IPS-NIHi7 (cell line): ENCODE measurements at regions not wholly inside any gene's neighbourhood (a gene's known extent, or its start where the extent isn't known, plus 50 kb on each side); places are given as distances from the start of the nearest gene placed in this dataset.

Source experiments
- DNase-seq: peaks from one replicate; pipeline ENCODE4 v3.0.0; 2012; ENCODE audit warnings: mixed read lengths; ENCODE audit errors: extremely low spot score

DNA sequence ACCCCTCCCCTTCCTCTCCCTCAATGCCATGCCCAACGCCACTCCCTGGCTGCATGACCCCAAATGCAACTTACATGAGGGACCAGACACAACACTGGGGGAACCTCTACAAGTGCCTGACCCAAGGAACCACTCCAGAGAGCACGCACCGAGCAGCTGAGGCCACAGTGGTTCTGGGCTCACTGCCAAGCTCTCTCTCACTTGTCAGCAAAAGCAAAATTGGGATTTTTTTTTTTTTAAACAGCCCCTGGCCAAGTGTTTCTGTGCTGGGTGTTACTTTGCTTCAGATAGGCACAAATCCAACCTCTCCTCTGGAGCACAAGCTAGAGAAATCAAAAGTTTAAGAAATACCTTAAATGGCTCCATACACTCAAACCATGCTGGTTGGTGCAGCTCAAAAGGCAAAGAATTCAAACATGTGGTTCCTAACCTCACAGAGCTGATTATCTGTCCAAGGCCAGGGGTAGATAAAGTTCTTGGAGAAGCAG lies 363.0 kb downstream of the SETD4 start:
- DNase-seq, result no peak

DNA sequence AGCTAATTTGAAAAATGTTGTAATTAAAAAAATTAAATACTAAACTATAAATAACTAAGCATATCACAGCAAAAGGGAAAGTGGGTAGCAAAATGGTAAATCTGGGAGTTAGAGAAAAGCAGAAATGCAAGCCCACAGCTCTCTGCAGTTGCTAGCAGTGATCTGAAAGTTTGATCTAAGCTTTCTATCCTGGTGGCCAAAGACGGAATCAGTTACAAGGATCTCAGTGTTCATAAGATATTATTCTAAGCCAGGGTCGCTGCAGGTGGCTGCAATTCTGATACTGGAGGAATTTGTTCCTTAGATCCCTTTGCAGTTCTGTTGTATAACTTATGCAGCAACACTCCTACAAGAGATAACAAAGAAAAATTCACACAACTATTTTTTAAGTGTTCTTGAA lies 363.7 kb downstream of the SETD4 start:
- DNase-seq, result no peak

DNA sequence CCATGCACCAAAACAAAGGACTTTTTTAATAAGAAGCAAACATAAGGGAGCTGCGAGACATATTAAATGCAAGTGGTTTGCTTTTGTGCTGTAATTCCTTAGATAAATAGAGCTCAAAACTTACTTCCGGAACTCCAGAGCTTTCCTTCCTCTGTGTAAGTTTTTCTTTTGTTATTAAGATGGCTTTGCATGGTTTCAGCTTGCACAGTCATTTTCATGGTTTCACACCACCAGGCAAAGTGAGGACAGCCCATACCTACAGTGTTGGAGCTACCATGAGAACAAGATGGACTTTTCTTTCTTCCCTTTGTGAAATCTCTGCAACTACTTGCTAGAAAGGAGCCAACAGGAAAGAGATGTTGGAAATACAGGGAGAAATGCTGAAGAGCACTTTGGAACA lies 368.0 kb downstream of the SETD4 start:
- no peak for DNase-seq

DNA sequence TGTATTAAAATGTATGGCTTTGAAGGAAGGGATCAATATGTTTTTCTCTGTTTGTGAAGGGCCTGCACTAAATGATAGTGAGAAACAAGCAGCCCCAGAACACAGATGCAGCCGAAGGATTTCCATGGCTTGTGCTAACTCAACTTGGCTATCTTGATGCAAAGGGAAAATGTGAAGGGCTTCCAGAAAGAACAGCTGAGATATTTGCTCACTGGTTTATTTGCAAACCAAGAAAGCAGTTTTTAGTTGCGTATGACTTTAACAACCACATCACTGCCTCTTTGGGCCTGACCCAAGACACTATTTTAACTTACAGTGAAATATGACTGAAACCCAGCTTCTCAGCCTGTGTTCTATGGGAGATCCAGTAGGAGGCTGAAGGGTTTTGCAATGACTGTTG lies 369.9 kb downstream of the SETD4 start:
- DNase-seq, result no peak

DNA sequence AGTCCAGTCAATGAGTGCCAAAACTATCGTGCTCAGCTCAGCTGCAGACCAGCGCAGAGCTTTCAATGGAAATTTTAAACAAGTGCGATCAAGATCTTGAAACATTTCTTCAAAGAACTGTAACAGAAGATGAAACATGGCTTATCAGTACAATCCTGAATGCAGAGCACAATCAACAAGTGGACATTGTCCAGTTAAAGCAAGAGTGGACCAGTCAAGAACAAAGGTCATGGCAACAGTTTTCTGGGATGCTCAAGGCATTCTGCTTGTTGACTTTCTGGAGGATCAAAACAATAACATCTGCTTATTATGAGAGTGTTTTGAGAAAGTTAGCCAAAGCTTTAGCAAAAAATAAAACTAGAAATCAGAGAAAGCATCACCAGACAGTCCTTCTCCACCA lies 374.2 kb downstream of the SETD4 start:
- DNase-seq, result no peak

DNA sequence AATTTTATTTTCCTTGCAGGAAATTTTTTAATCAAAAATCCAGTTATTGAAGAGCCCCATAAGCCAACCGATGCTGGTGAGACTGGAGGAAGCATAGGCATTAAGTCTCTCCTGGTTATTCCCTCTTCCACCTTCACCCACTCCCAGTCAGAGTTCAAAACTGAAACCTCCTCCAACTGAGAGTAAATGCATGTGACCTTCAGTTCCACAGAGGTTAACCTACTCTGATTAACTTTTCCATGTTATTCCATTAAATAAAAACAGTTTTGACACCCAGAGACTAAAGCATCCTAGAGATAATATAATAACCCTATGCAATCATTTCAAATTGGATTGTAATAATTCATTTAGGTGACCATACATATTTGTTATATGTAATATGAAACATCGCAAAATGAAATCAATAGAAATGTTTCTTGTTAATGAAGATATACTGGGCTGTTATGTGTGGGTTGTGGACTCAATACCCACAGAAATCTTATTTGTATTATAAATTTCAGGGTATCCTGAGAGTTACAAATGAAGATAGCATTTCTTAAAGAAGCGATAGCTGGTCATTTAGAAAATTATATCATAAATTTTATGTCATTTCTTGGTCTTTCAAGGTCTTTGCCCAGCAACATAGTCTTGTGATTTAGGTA lies 376.5 kb downstream of the SETD4 start:
- no peak for DNase-seq

DNA sequence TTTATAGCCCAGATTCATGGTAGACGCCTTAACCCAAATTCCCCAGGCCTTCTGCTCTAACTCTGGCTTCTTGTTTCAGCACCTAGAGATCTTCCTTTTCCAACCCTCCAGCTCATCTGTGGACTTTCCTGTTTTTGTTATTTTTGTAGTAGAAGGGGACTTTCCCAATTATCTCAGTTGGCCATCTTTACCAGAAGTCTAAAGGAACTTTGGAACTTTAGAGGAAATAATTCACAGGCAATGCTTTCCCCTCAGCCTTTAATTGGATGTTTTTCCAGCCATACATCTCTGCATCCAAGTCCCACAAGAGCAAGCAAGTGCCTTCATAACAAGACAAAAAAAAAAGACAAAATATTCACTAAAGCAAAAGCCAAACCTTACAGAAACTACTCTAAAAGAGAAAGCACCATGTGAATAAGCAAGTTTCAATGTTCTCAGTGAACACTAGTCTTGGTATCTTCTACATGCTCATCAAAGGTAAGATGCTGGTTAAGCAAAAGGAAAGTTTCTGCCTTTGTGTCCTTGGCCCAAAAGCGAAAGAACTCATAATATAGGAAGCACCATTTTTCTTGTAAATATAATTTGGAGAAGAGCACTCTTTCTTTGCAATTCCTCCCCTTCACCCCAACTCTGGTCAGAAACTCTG lies 377.3 kb downstream of the SETD4 start:
- DNase-seq, result no peak

DNA sequence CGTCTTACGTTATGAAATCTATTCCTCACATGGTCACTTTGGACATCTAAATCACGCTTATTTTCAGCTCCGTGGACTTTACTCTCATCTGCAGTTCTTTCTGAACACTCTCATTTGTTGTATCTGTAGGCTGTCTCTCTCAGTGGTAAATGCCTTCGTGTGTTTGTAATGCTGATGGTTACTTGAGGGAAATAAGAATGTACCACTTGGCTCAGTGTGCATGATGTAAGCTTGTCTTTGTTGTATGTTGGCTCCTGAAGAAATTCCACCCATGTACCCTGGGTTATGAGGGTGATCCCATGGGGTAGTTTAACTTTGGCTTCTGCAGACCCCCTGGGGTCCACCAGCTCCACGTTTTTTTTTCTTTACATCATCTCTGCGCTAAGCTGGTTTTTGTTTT lies 378.4 kb downstream of the SETD4 start:
- DNase-seq, result no peak

DNA sequence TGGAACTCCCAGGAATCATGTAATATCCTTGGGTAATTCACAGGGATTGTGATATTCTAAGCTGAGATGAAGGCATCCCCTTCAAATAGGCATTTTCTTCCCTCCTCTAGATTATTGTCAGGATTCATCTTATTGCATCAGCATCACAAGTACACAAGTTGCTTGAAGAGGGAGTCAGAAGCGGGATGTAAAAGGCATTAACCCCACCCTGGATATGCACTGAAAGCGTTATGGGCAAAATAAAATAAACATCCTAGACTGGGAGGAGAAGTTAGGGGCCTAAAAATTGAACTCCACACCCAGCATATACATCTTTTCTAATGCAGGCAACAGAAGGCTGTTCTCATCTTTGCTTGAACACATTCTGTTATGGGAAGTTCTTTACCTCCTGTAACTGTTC lies 381.2 kb downstream of the SETD4 start:
- no peak for DNase-seq

DNA sequence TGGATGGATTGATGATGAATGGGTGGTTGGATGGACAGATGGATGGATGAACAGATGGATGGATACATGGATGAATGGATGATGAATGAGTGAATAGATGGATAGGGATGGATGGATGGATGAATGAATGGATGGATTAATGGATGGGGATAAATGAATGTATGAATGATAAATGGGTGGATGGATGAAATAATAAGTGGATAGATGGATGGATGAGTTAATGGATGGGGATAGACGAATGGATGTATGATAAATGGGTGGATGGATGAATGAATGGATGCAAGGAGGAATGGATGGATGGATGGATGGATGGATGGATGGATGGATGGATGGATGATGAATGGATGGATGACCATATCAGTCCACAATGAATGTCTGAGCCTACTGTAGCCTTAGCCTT lies 381.9 kb downstream of the SETD4 start:
- no peak for DNase-seq

DNA sequence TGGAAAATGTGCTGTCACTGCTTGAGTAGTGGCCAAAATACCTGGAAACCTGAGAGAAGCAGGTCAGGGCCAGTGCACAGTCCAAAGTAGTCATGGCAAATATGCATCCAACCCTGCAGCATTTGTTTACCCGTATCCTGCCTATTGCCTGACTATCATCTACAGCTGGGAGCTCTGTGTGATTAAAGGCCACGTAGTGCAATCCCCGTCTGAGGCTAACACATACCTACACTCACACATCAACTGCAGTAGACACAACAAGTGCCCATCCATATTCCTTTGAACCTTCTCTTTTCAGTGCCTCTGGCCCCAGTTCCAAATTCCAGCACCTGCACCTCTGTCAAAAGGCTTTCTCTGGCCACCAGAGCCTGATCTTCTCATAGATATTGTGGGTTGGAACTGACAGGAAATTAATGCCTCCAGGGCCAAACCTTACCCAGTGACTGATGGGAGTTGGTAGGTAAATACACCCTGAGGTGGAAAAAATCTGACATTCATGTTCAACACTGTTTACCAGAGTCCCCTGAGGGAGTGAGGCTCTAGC lies 383.0 kb downstream of the SETD4 start:
- no peak for DNase-seq

DNA sequence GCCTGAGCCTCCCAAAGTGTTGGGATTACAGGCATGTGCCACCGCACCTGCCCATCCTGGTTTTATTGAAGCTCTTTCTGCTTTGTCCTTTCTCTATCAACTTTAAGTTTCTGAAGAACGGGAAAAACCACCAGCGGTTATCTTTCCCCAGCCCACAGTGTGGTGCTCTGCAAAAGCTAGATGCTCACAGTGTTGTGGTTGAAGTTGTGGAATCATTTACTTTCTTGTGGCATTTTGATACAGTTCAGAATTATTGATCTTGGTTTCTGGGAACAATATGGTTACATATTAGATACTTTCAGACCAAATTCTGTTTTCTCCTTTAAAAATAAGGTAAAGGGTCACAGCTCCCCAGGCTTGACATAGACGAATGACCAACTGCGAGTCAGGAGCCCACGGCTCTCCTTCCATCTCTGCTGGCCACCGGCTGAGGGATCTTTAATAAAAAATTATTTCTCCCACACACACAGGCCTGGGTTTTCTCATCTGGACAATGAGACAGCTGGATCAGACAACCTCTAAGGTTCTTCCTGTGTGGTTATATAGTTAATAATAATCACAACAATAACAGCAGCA lies 385.3 kb downstream of the SETD4 start:
- no peak for DNase-seq

DNA sequence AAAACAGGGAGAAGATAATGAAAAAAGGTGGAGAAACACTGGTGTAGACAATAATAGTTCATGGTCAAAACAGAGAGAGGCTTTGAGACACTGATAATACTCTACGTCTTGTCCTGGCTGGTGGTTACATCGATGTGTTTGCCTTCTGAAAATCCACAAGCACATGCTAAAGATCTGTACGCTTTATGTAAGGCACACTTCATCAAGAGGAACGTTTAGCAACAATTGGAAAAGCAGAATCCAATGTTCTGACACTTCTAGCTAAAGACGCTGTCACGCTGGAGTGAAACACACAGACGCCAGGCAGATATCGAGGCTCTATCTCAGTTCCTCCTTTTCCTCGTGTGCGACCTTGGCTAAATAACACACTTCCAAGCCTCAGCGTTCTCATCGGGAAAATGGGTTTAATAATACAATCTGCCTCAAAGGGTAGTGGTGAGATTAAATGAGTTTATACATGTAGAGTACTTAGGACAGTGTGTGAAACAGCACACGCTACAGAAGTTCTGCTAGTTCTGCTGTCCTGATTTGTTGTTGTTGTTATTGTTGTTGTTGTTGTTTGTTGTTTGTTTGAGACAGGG lies 386.1 kb downstream of the SETD4 start:
- no peak for DNase-seq

DNA sequence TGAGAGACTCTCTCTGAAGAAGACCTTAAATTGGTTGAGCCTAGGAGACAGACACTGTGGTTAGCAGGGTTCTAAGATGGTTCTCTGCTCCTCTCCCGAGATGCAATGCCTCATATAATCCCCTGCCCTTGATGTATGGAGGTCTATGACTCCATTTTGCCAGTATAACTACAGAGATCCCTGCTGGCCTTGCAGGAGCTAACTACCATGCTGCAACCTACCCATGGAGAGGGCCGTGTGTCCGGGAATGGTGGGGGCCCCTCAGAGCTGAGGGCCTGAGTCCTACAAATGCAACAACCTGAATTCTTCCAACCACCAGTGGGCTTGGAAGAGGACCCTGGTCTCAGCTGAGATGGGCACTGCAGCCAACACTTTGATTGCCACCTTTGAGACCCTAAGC lies 388.0 kb downstream of the SETD4 start:
- no peak for DNase-seq

DNA sequence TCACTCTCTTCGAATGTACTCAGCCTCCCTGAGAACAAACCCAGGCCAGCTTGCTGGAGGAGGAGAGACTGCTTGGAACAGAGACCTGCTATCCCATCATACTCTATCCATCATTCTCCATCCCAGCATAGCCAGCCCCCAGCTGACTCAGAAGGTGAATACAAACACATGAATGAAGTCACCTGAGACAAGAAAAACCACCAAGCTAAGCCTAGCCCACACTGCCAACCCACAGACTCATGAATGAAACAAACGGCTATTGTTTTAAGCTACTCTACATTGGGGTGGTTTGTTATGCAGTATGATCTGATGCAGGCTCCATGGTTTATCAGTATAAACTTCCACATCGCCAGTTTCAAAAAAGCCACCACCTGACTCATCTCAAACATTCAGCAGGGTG lies 395.6 kb downstream of the SETD4 start:
- DNase-seq, result no peak

DNA sequence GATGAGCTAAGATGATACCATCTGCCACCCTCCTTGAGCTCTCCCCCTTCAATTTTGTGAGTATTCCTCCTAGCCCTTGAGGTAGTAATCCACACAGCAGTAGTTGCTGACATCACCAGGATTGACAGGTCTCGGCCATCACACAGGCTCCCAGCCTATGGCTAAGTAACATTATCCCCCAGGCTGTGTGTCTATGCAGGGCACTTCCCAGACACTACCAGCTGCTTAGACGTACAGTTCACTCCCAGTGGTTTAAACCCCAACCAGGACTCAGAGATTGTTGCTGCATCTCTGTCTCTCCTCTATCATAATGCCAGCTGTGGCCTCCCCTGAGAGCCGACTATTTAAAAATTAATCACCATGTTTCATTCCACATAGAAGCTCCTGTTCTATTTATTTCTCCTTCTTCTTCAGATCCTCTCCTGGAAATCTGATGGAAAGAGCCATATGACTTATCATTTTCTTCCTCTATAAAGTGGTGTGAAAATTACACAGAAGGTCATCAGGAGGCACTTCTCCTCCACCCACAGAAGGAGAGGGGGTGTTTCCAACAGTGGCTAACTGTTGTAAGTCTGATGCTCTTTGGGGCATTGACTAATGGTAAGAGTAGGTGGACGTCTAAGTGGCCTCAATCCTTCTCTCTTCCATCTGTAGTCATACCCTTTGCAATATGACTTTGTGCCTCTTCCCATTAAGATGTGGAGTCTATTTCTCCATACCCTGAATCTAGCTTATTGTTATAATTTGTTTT lies 396.3 kb downstream of the SETD4 start:
- no peak for DNase-seq

DNA sequence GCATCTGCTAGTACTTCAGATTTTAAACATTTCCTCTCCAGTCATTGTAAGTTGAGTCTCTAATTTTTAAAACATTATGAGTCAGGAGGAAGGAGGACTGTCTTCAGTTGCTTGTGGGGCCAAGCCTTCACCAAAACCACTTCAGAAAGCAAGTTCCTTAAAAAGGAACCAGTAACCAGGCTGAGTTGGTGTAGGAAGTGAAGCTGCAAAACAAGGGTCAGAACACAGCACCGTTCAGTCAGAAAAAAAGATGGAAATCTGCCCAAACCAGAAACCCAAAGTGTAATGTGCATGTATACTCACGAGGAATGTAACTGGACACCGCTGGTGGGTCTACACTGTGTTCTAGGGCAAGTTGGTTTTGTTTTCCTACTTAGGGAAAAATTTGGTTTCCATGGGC lies 402.1 kb downstream of the SETD4 start:
- DNase-seq, result no peak

DNA sequence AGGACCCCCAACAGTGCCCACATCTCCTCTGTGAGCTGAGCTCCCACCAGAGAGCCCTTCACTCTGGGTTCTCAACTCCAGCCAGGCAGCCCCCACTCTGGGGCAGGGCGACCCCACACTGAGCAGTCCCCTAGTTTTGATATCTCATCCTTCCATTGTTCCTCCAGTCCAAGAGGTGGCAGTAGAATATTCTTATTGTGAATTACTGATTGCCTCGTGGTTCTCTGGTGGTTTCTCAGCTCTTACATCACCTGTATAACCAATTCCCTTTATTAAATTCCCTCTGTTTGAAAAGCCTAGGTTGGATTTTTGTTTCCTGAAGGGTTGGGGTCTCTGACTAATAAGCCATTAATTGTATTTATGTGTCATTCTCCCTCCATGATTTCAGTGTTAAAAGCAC lies 407.5 kb downstream of the SETD4 start:
- no peak for DNase-seq

DNA sequence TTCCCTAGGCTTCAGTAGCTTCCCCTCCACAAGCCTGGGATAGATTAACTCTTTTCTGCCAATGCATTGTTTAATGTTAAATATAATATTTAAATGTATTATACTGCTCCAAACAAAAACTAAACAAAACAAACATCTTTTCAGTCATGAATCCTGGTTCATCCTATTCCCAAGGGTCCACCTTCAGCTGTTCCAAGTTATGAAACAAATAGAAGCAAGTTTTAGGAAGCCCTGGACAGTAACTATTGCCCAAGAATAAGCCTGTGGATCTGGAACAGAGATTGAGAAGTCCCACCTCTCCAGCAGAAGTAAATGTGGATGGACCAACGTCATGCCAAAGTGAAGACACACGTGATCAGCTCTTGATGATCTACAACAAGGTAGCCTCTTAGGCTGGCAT lies 408.1 kb downstream of the SETD4 start:
- DNase-seq, result no peak

DNA sequence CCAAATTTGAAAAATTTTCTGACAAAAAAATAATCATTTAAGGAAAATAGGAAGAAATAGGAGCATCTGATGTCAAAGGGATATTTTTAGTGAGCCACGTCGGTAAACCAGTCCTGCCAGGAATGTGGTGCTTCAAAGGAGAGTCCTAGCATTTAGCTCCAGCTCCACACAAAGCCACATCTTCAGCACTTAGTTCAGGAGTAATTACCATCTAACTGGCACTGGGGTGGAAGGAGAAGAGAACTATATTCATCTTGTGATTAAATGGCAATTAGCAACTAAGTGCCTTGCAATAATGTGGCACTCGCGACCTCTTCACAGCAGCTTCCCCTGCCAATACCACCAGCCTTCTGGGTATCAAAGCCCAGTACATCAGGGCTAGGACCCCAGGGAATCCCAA lies 409.1 kb downstream of the SETD4 start:
- DNase-seq, result no peak

DNA sequence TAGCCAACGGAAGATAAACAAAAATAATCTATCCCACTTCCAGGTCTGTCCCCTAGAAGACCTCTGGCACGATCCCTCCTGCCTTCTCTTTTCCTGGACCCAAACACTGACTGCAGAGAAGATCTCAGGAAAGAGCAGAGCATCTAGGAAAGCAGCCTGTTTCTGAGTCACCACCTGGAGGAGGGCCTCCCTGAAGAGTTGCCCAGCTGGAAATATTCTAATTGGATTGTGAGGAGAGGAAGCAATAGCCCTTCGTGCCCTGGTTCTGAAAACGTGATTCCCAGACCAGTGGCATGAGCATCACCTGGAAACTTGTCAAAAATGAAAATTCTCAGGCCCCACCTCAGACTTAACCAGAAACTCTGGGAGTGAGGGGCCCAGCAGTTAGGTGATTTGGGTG lies 411.1 kb downstream of the SETD4 start:
- peak; percentile 36 for DNase-seq

DNA sequence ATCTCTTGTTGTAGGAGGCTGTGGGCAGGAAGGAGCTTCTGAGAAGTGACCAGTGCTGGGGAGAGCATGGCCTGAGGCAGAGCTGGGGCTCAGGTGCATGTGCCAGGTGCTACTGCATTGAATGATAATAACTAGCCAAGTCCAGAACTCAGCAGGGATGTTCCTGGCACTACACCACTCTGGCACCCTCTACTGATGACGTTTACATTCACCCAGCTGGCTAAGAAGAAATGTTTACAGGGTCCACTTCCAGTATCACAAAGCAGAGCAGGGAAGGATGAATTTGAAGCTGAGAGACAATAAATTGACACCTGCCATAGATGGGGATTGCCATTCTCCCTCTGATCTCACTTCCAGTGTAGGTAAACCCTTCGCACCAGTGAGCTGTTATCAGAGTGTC lies 411.8 kb downstream of the SETD4 start:
- DNase-seq, result no peak
